GM18951 (cell line): ENCODE measurements at regions not wholly inside any gene's neighbourhood (a gene's known extent, or its start where the extent isn't known, plus 50 kb on each side); places are given as distances from the start of the nearest gene placed in this dataset.

ENCODE experiments used
- POLR2A ChIP-seq: IDR thresholded peaks from 4 replicates; pipeline ENCODE4 v1.6.1; 2011; ENCODE audit warnings: mild to moderate bottlenecking; ENCODE audit not compliant: insufficient read length, insufficient read depth; ENCODE audit errors: extremely low read depth
- in situ Hi-C: fragments of 300-500 bp; cut with MboI; formaldehyde crosslinking; loops from one replicate; pipeline ENCODE4 v1.12.0; 2022; ENCODE audit warnings: low sequenced_read_pairs, mixed read lengths, inconsistent platforms; ENCODE audit not compliant: unreplicated experiment

DNA sequence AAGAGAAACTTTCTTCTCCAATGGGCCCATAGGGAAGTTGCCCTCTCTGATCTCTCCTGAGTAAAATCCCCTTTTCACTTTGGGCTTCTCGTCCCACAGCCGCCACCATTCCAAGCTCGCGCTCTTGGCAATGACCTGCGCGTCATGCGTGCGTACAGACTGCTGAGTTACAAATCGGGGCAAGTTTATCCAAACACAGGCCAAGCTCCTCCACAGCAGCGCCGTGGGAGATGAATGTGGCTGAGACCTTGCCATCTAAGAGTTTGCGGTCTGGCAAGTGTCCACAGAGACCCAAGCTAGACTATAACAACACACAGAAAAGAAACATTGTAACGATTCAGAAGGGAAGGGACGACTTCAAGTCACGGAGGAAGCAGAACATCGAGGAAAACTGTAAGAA lies 116.3 kb upstream of the SOD1 start:
- no peak for TF ChIP-seq POLR2A
- in situ Hi-C loops = no loop called here

DNA sequence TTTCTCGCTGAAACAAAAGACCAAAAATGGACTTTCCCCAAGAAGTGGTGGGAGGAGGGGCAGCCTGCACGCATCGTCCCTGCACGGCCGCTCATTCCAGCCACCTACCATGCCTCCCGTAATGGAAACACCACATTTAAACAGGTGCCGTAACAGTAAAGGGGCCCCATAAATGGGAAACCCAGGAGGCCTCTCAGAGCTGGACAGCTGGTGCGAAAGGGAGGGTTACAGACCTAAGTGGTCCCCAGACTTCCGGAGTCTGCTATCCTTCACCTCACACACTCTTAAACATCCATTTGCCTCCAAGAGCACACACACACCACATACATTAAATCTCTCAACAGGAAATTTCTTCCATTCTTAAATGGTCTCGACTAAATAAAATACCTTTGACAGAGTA lies 120.7 kb upstream of the SOD1 start:
- TF ChIP-seq POLR2A = no peak
- in situ Hi-C loops = no loop called here

DNA sequence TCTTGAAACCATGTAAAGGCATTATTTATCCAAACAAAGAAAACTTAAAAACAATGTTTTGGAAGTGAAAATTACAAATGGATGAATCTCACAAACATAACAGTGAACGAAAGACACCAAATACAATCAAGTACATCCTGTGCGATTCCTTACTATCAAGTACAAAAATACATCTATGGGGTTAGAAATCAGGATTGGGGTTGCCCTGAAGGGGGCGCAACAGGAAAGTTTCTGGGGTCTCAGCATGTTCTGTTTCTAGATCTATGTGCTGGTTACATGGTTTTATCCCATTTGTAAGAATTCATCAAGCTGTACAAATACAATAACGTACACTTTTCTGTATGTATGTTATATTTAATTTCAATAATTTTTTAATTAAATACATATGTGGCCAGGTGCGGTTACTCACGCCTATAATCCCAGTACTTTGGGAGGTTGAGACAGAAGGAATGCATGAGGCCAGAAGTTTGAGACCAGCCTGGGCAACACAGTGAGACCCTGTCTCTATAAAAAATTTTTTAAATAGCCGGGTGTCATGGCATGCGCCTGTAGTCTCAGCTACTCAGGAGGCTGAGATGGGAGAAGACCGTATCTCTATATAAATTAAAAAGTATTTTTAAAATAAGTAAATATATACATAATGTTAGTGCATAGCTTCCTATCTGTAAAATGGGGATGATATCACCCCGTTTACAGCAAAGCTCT lies 121.5 kb upstream of the SOD1 start:
- in situ Hi-C loops = no loop called here
- no peak for TF ChIP-seq POLR2A

DNA sequence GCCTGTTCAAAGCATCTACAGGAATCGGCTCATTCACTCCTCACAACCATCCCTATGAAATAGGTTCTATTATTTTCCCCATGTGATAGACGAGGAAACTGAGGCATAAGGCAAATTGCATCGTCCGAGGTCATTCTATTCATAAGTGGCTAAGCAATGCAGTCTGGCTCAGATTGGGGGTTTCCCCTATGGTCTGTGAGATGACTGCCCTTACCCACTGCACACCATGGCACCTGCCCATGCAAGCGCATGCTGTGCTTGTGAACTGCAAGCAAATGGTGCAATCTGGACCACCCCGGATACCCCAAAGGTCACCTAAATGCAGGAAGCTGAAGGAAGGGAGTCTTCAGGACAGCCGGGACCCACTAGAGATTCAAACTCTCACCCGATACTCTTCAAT lies 123.4 kb upstream of the SOD1 start:
- in situ Hi-C loops = no loop called here
- no peak for TF ChIP-seq POLR2A

DNA sequence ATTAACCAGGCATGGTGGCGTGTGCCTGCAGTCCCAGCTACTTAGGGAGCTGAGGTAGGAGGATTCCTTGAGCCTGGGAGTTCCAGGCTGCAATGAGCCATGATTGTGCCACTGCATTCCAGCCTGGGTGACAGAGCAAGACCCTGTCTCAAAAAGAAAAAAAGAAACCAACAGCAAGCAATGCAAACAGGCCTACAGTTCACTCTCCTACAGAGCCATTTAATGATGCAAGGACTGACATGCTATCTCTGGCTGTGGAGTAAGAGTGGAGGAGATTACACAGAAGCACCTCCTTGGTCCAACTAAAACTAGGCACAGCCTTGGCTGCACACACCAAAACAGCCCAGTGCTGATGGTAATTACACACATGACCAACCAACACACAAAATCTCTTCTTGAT lies 127.5 kb upstream of the SOD1 start:
- no peak for TF ChIP-seq POLR2A
- in situ Hi-C loops = no loop called here

DNA sequence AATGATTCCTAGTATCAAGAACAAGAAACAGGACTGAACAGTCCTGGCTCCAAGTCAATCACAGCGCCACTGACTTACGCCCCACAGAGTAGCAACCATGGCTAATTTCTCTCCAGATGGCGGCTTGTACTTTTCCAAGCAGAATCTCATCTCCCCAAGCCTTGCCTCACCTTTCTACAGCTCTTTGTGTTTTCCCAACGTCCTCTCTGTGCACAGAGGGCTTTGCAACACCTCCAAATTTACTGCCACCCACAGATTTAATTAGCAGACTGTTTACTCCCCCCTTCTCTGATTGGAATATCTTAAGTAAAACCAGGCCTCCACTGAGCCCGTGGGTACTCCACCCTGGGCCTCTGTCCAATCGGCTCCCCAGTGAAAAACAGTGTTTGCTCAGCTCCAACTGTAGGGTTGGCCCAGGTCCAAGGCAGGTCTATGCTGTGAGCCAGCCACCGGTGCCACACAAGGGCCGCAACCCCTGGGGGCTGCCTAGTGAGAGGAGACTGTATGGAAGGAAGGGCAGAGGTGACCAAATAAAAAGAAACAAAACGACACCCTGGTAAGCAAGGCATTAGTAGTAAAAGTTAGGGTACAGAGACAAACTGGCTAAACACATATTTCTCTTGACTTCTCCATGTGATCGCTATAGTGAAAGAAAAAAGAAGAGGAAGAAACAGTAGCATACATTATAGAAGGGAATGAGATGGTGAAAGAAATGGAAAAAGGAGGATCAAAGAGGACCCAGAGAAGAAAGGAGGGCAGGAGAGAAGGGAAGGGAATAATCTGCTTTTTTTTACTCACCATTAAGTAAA lies 128.4 kb upstream of the SOD1 start:
- no peak for TF ChIP-seq POLR2A
- in situ Hi-C loops = no loop called here

DNA sequence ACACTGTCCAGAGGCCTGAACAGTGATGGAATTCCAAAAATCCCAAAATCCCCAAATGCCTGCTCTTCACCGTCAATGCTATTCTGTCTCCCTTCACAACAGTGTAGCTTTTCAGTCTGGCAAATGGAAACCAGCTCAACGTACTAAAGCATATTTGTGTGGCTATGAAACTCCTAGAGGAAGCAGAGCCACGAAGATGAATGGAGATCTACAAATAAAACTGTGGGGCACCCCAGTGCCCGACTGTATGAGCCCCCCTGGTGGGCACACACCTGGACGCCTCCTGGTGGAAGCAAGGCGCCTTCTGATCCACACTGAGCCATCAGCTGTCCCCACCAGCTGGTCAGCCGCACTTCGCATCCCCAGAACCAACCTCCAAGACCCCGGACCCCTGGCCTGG lies 129.1 kb upstream of the SOD1 start:
- in situ Hi-C loops = no loop called here
- TF ChIP-seq POLR2A = no peak

DNA sequence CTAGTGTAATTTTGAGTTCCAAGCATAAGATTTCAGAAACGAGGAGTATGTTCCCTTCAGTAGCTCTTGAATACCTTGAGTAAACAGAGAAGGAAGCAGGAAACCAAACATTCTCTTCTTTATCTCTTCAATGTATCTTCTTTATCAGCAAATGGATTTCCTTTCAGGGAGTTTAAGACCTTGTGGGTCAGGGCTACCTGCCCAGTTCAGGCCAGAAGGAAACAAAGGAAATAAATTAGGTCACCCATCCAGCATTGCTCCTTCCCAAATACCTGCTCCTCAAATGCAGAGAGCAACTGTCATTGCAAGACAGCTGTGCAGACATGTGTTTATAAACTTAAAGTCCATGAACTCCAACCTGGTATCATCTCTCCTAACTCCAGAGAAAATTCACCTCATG lies 130.1 kb upstream of the SOD1 start:
- no peak for TF ChIP-seq POLR2A
- in situ Hi-C loops = no loop called here

DNA sequence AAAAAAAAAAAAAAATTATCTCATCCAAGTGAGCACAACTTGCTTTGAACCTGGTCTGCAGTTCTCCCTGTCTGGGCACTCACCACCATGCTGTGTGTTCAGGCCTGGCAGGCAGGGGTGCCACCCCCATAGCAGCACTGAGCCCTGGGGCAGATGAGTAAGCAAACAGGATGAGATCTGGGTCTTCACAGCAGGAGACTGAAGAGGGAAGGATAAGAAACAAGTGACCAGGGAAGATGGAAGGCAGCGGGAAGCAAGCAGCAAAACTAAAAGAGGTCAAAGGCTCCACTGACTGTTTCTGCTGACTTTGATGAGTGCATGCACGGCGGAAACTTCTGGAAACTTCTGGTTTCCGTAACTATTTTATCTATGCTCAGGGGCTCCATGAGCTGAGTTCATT lies 133.5 kb upstream of the SOD1 start:
- no peak for TF ChIP-seq POLR2A
- in situ Hi-C loops = no loop called here

DNA sequence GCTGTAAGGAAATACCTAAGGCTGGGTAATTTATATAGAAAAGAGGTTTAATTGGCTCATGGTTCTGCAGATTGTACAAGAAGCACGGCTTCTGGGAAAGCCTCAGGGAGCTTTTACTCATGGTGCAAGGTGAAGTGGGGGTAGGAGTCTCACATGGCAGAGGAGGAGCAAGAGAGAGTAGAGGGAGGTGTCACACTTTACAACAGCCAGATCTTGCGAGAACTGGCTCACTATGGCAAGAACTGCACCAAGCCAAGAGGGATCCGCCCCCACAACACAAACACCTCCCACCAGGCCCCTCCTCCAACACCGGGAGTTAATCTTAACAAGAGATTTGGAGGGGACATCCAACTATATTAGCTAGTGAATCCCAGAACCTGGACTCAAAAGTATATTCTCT lies 135.4 kb upstream of the SOD1 start:
- TF ChIP-seq POLR2A = no peak
- in situ Hi-C loops = no loop called here

DNA sequence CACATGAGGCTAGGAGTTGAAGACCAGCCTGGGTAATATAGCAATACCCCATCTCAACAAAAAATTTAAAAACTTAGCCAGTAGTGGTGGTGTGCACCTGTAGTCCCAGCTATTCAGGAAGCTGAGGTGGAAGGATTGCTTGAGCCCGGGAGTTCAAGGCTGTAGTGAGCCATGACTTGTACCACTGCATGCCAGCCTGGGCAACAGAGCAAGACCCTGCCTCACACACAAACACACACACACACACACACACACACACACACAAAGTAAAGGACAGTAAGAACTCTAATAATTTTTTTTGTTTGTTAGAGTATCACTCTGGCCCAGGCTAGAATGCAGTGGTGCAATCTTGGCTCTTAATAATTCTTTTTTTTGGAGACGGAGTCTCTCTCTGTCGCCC lies 138.0 kb upstream of the SOD1 start:
- no peak for TF ChIP-seq POLR2A
- in situ Hi-C loops = no loop called here

DNA sequence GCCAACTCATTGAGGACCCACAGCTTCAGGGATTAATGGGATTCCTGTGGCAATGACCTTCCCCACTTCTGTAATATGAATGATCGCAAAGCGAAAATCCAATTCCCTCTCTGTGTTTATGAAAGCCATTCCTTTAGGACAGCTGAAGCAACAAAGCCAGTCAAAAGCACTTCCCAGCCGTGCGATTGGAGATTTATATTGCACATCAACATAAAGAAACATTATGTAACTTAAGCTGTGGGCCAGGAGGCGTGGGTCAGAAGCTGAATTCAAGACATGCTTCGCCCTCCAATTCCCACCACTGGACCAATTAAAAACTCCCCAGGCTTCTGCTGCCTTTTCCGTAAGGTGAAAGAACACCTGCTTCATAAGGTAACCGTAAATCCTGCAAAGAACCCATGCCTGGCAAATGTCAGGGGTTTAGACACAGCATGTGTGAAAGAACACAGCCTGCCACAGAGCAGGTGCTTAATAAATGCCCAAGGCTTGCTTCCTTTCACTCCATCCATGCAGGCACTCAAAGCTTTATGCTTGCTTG lies 138.9 kb upstream of the SOD1 start:
- in situ Hi-C loops = no loop called here
- TF ChIP-seq POLR2A = no peak

DNA sequence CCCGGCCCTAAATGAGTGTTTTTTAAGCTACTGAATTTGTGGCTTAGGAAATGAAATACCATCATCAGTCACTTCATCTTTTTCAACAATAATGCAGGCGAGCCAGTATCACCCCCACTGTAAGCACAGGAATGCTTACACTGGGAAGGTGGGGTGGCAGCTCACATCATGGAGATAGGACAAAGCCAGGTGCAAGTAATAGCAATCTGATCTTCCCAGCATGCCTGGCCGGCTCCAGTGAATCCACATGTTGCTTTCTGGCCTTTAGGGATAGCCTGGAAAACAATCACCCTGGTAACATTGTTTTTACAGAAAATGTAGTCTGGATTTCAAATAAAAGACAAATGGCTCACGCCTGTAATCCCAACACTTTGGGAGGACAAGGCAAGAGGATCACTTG lies 140.9 kb upstream of the SOD1 start:
- in situ Hi-C loops = no loop called here
- TF ChIP-seq POLR2A = no peak
